ENCODE measurements at regions not wholly inside any gene's neighbourhood (a gene's known extent, or its start where the extent isn't known, plus 50 kb on each side); places are given as distances from the start of the nearest gene placed in this dataset.

DNA sequence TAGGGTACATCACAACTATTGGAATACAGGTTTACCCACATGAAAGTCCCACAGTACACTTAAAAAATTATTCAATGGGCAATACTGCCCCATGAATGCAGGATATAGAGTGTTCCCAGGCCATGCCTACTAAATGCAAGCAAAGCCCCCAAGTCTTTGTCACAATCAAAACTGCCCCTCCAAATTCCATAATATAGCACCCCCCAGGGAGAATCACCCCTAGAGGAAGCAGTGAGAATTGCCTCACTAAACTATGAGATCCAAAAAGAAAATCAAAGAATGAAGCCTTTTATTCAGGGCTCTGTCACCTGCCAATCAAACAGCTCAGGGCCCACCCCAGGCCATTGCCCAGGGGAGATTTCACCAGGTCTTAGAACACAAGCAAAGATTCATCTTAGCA lies 90.8 kb downstream of the ATPSCKMT start:
- no peak overlapping the region for H3K27ac ChIP-seq (ENCODE audit: low read depth in 1 of 2, low read length in 2 of 2)
- no peaks in the 10 kb centered on the region for H3K4me1 ChIP-seq (ENCODE audit: control insufficient read depth in 4 of 4, insufficient read depth in 4 of 4, low read length in 3 of 4)
- H3K27me3 ChIP-seq (ENCODE audit: control insufficient read depth in 4 of 4, insufficient read depth in 4 of 4, low read length in 3 of 4), result no peaks in the 10 kb centered on the region
- no peak for DNase-seq (ENCODE audit: low spot score)
- H3K9ac ChIP-seq (ENCODE audit: low read depth in 1 of 2, low read length in 2 of 2), result no peak overlapping the region
- H3K9me3 ChIP-seq (ENCODE audit: control insufficient read depth in 4 of 4, low read length in 3 of 4), result no peaks in the 10 kb centered on the region
- H3K36me3 ChIP-seq (ENCODE audit: control insufficient read depth in 4 of 4, insufficient read depth in 3 of 4, low read depth in 1 of 4, low read length in 3 of 4), result no peaks in the 10 kb centered on the region
- H3K4me3 ChIP-seq (ENCODE audit: low read depth in 1 of 3, low read length in 3 of 3), result no peak overlapping the region
- no peak for TF ChIP-seq SP1 (IDR thresholded peaks at IDR 0.05)
- no peak for TF ChIP-seq YY1 (IDR thresholded peaks at IDR 0.05)
- no peak for TF ChIP-seq NR2F2 (IDR thresholded peaks at IDR 0.05)
- no peak for TF ChIP-seq CTCF (IDR thresholded peaks at IDR 0.05; ENCODE audit: low read depth, low read length, missing input control)
- no peak for TF ChIP-seq FOXA2 (IDR thresholded peaks at IDR 0.05)
- no peak for TF ChIP-seq MAX (IDR thresholded peaks at IDR 0.05)
- TF ChIP-seq GABPA (IDR thresholded peaks at IDR 0.05 in 1 of 2, conservative IDR thresholded peaks at IDR 0.05 in 1 of 2), result no peak
- no peak for TF ChIP-seq ZBTB33 (IDR thresholded peaks at IDR 0.05)
- TF ChIP-seq FOXA1 (IDR thresholded peaks at IDR 0.05), result no peak
- no peak for TF ChIP-seq RXRA (IDR thresholded peaks at IDR 0.05)
- TF ChIP-seq EGR1 (IDR thresholded peaks at IDR 0.05; ENCODE audit: low read depth in 2 of 2), result no peak
- no peak for TF ChIP-seq RAD21 (IDR thresholded peaks at IDR 0.05)
- TF ChIP-seq HNF4A (conservative IDR thresholded peaks at IDR 0.05), result no peak
- TF ChIP-seq TAF1 (conservative IDR thresholded peaks at IDR 0.05), result no peak

DNA sequence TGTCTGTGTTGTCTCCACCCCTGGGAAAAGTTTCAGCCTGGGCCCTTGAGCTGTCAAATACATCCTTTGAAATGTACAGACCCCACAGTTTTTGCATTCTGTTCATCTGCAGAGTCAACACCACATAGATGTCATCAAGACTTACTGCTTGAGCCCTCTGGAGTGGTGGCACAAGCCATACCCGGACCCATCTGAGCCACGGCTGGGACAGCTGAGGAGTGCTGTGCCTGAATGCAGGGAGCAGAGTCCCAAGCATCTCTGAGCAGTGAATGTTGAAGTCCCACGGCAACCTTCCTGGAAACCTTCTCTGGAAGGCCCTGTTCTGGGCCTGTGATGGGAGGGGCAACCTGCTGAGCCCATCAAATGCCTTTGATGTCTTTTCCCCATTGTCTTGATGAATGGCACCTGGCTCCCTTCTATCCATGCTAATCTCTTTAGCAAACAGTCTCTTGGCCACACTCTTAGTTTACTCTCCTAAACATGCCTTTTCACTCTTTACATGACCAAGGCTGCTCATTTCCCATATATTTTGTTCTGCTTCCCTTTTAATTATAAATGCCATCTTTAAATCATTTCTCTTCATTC lies 92.5 kb downstream of the ATPSCKMT start:
- Histone ChIP-seq H3K4me3 (ENCODE audit: low read depth in 1 of 3, low read length in 3 of 3) (no peak overlapping the region), H3K36me3 (ENCODE audit: control insufficient read depth in 4 of 4, insufficient read depth in 3 of 4, low read depth in 1 of 4, low read length in 3 of 4) (no peaks in the 10 kb centered on the region), H3K9me3 (ENCODE audit: control insufficient read depth in 4 of 4, low read length in 3 of 4) (no peaks in the 10 kb centered on the region), H3K27ac (ENCODE audit: low read depth in 1 of 2, low read length in 2 of 2) (no peak overlapping the region), H3K9ac (ENCODE audit: low read depth in 1 of 2, low read length in 2 of 2) (no peak overlapping the region), H3K27me3 (ENCODE audit: control insufficient read depth in 4 of 4, insufficient read depth in 4 of 4, low read length in 3 of 4) (no peaks in the 10 kb centered on the region), H3K4me1 (ENCODE audit: control insufficient read depth in 4 of 4, insufficient read depth in 4 of 4, low read length in 3 of 4) (no peaks in the 10 kb centered on the region)
- no peak for TF ChIP-seq NR2F2 (IDR thresholded peaks at IDR 0.05)
- no peak for TF ChIP-seq FOXA1 (IDR thresholded peaks at IDR 0.05)
- no peak for TF ChIP-seq HNF4A (conservative IDR thresholded peaks at IDR 0.05)
- TF ChIP-seq YY1 (IDR thresholded peaks at IDR 0.05), result no peak
- TF ChIP-seq REST (IDR thresholded peaks at IDR 0.05), result no peak
- TF ChIP-seq JUND (IDR thresholded peaks at IDR 0.05), result no peak
- TF ChIP-seq CTCF (IDR thresholded peaks at IDR 0.05; ENCODE audit: low read depth, low read length, missing input control), result no peak
- no peak for TF ChIP-seq MAX (IDR thresholded peaks at IDR 0.05)
- TF ChIP-seq ATF3 (IDR thresholded peaks at IDR 0.05), result no peak
- WGBS, result 59% methylated on average over 3 of the region's 3 CpGs
- no peak for DNase-seq (ENCODE audit: low spot score)
